GM18907 (cell line): ENCODE measurements at regions not wholly inside any gene's neighbourhood (a gene's known extent, or its start where the extent isn't known, plus 50 kb on each side); places are given as distances from the start of the nearest gene placed in this dataset.

Experiments used
- ATAC-seq: cut with Tn5 transposase; IDR thresholded peaks from one replicate; pipeline ENCODE4 v1.9.1; 2021; ENCODE audit warnings: mild to moderate bottlenecking, moderate library complexity; ENCODE audit not compliant: unreplicated experiment

DNA sequence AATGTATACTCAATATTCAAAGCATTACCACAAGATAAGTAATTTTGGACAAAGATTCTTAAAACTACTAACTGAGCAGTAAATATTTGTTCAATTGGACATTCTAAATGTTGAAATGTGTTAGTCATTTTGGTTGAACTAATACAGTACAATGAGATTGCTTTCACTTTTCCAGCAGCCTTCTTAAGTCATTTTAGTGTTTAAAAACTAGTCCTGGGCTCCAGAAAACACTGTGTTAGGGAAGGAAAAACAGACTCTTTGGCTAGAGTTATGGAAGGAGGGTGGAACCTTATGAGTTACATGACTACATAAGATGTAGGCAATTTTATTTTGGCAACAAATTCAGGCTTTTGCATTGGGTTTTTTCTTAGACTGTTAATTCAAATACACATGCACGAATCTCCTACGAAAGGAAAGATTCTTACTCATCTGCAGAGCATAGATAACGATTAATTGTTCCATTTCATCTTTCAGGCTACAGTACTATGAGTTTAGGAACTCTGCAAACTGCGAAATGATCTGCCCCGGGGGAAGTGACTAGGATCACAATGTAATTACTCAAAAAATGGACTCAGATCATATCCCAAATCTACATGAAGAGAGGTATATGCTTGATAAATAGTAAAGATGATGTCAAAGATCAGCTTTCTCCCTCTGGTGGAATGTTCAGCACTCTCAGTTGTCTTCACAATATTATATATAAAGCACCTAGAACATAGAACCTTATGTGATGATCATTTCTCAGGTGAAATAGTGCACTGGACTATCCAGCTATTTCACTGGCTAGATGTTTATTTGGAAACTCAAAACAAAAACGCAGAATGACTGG, 492.8 kb upstream of the MDFIC2 start:
- ATAC-seq: no peak

DNA sequence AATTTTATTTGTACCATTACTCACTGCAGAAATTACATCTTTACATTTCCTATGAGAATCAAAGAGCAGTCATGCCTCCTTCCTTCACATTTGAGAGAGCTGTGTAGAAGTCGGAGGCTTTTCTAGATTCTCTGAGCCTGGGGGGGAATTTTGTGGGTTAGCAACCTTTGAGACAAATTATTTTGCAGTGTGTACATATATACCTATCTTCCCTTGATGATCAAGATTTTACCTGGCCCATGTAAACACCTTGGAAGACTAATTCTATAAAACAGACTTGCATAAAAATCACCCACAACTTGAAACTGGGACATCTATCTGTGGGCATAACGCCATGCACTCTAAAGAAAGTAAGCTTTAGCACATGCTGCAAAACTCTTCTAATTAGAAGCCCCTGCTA, 491.5 kb upstream of the MDFIC2 start:
- ATAC-seq: no peak

DNA sequence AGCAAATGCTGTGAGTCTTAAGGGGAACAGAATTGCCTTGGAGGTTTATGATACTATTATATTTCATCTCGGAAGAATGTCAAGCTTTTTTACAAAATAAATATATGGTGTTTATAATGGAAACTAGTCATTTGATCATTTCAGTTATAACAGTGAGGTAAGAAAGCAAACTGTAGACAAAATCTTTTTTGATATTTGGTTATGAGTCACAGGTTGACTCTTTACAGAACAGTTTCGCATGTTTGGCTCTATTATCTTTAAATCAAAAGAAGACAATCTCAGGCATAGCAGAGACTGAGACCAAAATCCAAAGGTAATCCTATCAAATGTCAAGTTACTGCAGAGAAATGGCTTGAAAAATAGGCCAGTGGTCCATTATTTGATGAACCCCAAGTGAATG, 490.9 kb upstream of the MDFIC2 start:
- ATAC-seq: no peak

DNA sequence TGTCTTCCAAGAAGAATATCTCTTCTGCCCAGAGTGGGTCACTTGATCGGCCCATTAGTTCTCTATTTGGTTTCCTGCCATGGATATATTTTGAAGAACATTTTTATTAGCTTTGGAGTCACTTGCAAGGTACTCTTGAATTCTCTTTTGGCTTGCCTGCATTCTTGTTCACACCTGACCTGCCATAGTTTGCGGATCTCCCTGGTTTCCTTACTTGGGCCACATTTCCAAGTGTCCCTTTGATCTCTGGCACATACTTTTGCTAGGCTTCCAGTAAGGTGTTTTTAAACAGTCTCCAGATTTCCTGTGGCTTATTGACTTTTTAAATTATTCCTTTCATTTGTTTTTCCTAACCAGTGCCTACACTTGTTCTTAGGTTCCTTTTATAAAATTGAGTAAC, 488.5 kb upstream of the MDFIC2 start:
- ATAC-seq: no peak

DNA sequence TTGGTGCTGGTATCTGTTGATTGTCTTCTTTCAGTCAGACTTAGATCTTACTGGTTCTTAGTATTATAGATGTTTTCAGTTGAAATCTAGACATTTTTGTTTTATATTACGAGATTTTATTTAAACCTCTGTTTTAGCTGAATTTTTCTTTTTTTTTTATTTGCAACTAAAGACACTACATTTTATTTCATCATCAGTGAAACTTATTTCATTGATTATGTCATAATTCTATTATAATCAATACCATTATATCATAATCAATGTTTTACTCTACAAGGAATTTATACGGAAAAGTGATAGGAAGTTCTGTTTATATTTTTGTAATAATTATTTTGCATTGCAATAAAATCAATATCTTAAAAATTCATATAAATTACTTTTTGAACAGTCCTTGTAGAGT, 477.4 kb upstream of the MDFIC2 start:
- ATAC-seq: no peak

DNA sequence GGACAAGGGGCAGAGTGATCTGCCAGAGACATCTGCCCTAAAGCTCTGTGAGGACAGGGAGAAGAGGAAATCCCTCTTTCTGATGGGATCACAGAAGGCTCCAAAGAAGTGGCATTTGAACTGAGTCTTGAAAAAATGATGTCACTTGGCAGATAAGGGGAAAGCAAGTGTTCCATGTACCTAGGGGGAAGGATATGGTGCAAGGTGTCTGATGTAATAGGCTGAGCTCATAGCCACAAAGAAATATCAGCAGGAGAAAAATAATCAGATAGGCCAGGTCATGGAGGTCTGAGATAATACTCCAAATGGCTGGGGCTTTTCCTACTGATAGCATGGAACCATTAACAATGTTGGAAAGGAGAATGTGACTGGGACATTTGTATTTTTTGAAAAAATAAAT, 468.4 kb upstream of the MDFIC2 start:
- ATAC-seq: no peak

DNA sequence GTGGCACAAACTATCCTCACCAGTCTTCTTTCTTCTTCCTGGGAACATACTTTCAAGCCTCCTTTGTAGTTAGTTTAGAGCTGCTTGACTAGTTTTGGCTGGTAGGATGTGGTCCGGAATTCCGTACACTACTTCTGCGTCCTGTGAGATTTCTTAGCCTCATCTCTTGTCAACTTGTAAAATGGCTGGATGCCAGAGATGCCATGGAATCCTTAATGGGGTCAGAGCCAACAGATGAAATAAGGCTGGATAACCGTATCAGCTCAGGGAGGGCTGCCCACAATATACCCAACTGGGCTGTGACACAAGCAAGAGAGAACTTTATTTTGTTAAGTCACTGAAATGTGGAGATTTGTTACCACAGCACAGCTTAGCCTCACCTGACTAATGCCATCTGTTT, 466.9 kb upstream of the MDFIC2 start:
- no peak for ATAC-seq

DNA sequence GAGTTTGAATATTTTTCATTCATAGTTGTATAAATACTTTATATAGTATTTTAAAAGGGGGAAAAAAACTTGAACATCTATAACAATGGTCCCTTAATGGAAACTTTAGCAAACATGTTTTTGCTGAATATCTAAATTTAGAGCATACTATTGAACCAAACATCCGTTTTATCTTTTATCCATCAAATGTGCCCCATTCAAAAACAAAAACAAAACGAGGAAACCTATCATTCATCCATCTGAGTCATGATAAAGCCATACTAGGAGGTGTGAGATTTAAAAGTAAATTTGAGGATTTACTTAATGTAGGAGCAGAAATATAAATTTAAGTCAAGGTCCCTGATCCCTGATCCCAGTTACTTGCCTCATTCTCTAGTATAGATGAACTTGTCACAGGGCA, 463.6 kb upstream of the MDFIC2 start:
- ATAC-seq: no peak

DNA sequence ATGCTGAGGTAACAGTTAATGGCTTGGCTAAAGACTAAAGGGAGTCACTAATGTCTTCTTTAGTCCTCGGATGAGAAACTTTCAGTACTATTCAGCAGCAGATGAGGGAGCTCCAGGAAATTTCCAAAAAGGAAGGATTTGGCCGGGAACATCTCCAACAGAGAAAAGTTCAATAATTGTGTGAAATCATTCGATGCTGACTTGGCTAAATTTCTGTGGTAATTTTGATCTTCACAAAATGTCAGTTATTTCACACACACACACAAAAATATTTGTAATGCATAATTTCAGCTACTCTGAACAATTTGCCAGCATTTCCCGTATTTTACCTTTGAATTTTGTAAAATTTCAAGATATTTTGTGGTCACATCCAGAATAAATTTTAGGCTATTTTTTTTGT, 462.8 kb upstream of the MDFIC2 start:
- no peak for ATAC-seq

DNA sequence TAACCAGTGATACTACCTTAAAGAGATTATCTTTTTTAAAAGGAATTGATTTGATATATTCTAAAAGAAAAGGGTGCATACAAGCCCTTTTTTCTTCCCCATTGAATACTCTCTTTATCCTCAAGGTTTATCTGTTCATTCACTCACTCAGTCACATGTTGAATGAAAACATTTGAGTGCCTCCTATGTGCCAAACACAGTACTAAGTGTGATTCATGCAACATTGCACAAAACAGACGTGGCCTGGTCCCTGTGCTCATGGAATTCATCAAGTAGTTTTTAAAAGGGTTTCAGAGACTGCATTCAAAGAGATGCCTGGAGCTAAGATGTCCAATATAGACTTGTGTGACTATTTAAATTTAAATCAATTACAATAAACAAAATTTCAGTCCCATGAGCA, 462.2 kb upstream of the MDFIC2 start:
- no peak for ATAC-seq

DNA sequence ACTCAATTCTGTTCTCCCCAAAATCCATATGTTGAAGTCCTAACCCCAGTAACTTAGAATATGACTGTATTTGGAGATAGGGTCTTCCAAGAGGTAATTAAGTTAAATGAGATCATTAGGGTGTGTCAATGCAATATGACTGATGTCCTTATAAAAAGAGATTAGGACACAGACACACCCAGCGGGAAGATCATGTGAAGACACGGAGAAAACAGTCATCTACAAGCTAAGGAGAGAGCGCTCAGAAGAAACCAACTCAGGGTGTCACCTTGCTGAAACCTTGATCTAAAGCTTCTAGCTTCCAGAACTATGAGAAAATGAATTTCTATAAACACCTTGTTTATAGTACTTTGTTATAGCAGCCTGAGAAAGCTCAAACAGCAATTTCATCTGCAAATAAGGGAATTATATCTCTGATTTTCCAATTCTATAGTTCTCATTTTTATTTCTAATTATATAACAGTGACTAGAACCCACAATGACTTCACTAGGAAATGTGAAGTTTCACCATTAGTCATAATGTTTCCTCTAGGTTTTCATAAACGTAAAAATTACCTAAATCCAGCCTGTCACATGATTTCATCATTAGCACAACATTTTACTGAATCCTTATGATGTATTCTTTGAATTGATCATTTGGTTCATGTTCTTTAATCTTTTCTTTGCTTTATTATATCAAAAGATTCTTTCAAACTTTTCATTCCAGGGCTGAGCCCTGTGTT, 459.1 kb upstream of the MDFIC2 start:
- peak; percentile 59 for ATAC-seq

DNA sequence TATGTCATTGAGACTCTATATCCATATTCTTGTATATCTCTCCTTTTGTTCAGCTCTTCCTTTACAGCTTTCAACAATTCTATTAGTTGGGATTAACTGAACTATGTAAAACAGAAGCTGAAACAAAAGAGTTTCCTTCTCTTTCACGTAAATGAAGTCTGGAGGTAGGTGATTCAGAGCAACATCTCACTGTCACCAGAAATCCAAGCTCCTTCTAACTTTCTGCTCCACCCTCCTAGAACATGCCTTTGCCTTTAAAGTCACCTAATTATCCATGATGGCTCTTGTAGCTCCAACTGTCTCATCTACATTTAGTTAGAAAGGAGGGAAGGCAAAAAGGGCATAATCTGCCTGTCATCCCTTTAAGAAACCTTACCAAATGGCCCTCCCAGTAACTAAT, 458.2 kb upstream of the MDFIC2 start:
- no peak for ATAC-seq

DNA sequence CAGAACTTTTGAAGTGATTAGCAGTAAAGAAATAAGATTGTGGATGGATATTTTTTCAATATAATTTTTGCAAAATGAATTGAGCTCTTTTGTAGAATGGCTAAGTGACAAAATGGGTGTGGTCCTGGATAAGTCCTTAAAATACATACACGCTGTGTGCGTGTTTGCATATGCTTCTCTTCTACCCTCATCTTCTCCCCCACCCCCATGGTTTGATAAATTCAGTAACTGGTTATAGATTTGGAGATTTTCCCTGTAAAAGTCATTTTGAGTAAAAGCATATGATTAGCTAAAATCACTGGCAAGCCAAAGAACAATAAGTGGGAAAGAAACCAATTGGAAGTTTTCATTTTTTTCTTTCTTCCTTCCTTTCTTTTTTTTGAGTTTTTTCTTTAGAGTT, 453.9 kb upstream of the MDFIC2 start:
- ATAC-seq: no peak

DNA sequence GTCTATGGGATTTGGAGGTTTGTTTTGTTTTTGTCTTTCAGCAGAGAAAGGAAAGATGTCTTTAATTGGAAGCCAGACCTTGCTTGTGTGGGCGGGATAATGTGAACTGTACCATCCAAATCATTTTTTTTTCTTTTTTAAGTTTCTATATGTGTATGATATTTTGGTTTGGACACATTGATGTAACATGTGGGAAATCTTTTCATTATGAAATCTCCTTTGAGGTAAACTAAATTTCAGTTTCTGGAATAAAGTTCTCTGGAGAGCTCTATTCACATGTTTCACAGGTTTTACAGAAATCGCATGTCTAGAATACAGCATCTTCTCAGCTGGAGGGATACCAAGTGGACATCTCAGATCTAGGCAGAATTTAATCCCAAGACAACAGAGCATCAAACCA, 451.5 kb upstream of the MDFIC2 start:
- ATAC-seq: no peak

DNA sequence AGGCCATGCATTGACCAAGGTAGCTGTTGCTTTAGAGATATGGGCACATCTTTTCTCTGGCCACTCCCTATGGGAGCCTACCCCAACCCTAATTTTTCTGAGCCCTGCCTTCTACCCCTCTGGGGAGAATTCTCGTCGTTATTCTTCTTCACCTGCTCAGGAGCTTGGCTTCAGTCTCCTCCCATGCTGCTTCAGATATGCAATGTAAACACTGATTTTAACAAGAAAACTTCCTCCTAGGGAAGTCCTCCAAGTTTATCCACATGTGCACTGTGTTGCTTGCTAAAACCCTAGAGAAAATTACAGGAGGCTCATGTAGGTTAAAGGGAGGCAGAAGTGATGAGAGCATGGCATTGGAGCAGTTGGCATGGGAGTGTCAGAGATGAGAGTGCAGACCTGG, 445.2 kb upstream of the MDFIC2 start:
- ATAC-seq: no peak

DNA sequence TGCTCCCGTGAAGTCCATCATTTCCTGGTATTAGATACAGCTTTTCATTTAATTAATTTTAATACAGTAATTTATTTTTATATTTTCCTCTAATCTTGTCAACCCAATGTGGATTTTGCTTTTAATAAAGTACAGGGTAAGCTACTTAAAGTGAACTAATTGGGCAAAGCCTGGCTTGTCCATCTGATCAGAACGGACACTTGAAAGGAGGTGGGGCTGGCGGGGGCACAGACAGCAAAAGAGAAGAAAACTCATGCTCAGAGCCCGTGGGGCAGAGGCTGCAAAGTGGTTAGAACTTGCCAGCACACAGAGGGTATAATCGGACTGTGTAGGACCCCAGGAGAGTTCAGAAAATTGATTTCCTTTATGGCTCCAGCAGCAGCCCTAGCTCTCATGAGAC, 443.1 kb upstream of the MDFIC2 start:
- no peak for ATAC-seq

DNA sequence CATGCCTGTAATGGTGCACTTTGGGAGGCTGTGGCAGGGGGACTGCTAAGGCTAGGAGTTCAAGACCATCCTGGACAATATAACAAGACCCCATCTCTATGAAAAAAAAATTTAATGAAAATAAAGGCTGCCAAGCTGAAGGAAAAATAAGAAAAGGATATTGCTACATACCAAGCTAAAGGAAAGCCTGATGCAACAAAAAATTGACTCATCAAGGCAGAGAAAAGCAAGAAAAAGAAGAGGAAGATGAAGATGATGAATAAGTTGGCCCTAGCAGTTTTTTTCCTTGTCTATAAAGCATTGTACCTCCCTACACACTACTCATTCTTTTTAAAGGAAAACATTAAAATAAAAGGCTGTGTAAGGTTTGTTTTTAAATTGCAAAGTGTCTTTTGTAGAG, 441.9 kb upstream of the MDFIC2 start:
- no peak for ATAC-seq

DNA sequence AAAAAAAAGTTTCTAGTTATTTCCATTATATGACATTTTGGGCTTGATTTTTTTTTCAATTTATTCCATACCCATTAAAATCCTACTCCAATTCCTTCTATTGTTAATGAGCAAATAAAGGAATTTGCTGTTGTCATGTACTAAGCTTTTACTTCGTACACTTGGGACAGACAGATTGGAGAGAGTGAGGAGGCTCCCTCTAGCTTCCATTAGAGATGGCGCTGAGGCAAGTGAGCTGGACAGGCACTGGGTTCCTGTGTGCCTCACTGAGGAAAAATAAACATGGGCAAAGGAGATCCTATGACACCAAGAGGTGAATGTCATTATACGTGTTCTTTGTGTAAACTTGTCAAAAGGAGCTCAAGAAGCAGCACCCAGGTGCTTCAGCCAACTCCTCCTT, 441.1 kb upstream of the MDFIC2 start:
- no peak for ATAC-seq

DNA sequence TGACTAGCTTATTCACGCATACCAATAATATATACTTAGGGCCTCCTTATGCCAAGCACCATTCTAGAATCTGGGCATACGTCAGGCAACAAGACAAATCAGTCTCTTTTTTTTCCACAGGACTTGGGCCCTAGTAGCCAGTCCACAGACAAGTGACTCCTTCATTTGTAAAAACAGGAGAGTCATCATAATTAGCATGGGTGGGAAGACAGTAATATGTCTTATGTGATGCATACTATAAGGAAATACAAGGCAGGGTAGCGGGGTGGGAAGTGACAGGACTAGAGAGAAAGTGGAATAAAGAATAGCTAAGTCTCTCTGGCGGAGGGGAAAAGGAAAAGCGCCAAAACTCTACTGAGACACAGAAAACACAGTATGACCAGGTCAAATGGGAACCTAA, 439.6 kb upstream of the MDFIC2 start:
- ATAC-seq: no peak

DNA sequence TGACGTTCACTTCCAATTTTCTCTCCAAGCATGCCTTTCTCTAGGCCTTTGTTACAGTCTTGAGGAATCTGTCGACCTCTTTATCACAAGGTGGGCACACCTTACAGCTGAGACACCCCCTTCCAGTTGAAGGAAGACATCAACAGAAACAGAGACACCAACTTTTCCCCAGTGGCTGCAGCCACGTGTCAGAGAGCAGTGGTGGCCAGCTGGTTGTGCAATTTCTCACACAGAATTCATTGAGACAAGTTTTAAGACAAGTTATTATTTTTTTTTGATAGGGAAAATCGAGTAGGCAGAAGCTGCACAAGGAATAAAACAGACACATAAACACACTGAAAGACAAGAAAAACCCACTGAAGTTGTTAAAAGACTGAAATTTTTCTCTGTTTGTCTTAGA, 436.7 kb upstream of the MDFIC2 start:
- ATAC-seq: no peak

DNA sequence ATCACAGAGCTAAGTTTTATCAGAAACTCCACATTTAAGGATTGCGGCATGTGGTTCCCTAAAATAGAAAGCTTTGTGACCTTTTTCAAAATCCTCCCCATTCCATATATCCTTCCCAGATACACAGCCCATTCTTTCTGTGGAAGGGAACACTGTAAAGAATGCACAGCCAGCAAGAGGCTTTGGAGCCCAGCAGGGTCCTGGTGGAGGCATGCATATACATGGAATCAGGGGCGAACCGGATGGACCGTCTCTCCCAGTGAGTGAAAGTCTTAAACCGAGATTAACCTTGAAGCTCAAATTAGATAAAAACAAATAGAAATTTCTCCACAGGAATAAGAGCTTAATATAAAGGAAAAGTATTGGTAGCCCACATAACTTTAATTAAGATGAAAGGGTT, 436.2 kb upstream of the MDFIC2 start:
- no peak for ATAC-seq

DNA sequence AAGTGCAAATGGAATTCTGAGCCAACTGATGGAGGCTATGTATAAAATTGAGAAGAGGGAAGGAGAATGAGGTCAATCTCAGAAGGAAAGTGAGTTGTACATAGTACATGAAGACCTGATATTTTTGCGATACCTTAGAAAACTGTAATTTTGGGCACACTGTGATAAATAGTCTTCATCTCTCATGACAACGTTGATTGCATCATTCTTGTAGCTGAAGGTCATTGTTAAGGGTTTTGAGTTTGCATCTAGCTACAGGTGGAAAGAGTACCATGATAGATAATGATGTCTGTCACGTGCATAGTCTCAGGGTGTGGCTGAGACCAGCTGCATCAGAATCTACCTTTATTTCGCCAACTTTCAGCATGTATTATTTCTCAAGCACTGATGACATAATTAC, 435.4 kb upstream of the MDFIC2 start:
- ATAC-seq: no peak

DNA sequence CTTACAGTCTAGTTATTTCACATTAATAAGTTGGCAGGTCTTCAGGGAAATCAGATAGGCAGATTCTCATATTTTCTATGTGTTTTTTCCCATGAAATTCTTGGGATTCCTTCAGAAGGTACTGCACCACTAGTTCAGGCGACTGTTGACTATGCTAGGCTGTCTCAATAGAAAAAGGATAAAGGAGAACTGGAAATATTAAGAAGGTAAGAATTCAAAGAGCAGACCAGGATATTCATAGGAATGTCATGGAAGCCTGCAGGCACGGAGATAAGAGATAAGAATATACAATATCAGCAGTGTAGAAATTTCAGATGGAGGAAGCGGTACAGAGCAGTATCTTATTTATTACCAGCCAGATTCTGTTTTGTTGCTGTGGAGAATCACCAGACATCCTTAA, 432.1 kb upstream of the MDFIC2 start:
- no peak for ATAC-seq
